Activated B cell treated with CpG ODN at 0.5 μM for 24 hours (primary cell): ENCODE measurements at regions not wholly inside any gene's neighbourhood (a gene's known extent, or its start where the extent isn't known, plus 50 kb on each side); places are given as distances from the start of the nearest gene placed in this dataset.

Experiments
- ATAC-seq: fragments of 200-7000 bp; cut with Tn5 transposase; one replicate; pipeline ENCODE4 v1.10.0; 2021; ENCODE audit warnings: low read depth, mild to moderate bottlenecking, moderate library complexity
- CTCF ChIA-PET: fragments of 350-600 bp; sonication (Branson Sonifier 250); formaldehyde crosslinking; loops from one replicate; lab custom pipeline; 2021; ENCODE audit warnings: antibody characterized with exemption; lab: Charles Lee
- POLR2A ChIA-PET: fragments of 350-600 bp; sonication (Branson Sonifier 250); formaldehyde crosslinking; loops from one replicate; lab custom pipeline; 2021; ENCODE audit warnings: antibody characterized with exemption; lab: Charles Lee
- DNase-seq: peaks from one replicate; pipeline ENCODE4 v3.0.0; 2022
- H3K27ac Mint-ChIP-seq: one replicate; pipeline ENCODE4 v1.8.0; 2020; ENCODE audit warnings: mixed read lengths
- H3K27me3 Mint-ChIP-seq: one replicate; pipeline ENCODE4 v1.8.0; 2021; ENCODE audit warnings: mixed read lengths
- H3K36me3 Mint-ChIP-seq: one replicate; pipeline ENCODE4 v1.8.0; 2021; ENCODE audit warnings: low read depth, mixed read lengths
- H3K4me1 Mint-ChIP-seq: one replicate; pipeline ENCODE4 v1.8.0; 2021; ENCODE audit warnings: mixed read lengths
- H3K4me3 Mint-ChIP-seq: one replicate; pipeline ENCODE4 v1.8.0; 2020; ENCODE audit warnings: mild to moderate bottlenecking, mixed read lengths
- H3K9me3 Mint-ChIP-seq: one replicate; pipeline ENCODE4 v1.8.0; 2020; ENCODE audit warnings: mixed read lengths
- intact Hi-C: fragments of 100-400 bp; cut with micrococcal nuclease; formaldehyde crosslinking; loops from one replicate; pipeline ENCODE4 v1.15.1; 2024
- TF ChIP-seq, protein P1 (sequence below): fragments of 200-600 bp; IDR thresholded peaks from one replicate; pipeline ENCODE4 v1.8.0; 2022; ENCODE audit warnings: antibody characterized with exemption, mild to moderate bottlenecking

DNA sequence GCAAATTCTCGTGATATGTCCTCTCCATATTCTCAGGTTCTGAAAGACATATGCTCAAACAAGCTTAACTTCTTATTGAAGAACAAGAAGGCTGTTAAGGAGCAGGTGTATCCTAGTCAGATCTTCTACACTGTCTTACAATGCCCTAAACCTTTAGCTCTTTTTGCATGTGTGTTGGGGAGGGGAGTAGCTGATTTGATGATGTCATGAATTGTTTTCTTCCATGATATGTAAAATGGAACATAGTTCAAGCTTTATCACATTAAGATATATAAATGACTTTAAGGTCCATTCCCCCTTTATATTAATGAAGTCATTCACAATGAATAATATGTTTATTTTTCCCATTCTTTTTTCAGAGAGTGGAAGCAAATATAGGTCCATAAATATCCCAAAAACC, 332.5 kb upstream of the FAM241A start:
- Mint-ChIP-seq H3K4me3 (no peak overlapping the region), H3K27me3 (no peaks in the 10 kb centered on the region), H3K9me3 (no peaks in the 10 kb centered on the region), H3K4me1 (no peaks in the 10 kb centered on the region), H3K27ac (no peak overlapping the region), H3K36me3 (no peaks in the 10 kb centered on the region)
- no peak for ATAC-seq
- TF ChIP-seq, protein P1, sequence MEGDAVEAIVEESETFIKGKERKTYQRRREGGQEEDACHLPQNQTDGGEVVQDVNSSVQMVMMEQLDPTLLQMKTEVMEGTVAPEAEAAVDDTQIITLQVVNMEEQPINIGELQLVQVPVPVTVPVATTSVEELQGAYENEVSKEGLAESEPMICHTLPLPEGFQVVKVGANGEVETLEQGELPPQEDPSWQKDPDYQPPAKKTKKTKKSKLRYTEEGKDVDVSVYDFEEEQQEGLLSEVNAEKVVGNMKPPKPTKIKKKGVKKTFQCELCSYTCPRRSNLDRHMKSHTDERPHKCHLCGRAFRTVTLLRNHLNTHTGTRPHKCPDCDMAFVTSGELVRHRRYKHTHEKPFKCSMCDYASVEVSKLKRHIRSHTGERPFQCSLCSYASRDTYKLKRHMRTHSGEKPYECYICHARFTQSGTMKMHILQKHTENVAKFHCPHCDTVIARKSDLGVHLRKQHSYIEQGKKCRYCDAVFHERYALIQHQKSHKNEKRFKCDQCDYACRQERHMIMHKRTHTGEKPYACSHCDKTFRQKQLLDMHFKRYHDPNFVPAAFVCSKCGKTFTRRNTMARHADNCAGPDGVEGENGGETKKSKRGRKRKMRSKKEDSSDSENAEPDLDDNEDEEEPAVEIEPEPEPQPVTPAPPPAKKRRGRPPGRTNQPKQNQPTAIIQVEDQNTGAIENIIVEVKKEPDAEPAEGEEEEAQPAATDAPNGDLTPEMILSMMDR: no peak
- intact Hi-C loops: no loop called here
- ChIA-PET POLR2A (no interaction called here), CTCF (no interaction called here)
- DNase-seq: no peak

DNA sequence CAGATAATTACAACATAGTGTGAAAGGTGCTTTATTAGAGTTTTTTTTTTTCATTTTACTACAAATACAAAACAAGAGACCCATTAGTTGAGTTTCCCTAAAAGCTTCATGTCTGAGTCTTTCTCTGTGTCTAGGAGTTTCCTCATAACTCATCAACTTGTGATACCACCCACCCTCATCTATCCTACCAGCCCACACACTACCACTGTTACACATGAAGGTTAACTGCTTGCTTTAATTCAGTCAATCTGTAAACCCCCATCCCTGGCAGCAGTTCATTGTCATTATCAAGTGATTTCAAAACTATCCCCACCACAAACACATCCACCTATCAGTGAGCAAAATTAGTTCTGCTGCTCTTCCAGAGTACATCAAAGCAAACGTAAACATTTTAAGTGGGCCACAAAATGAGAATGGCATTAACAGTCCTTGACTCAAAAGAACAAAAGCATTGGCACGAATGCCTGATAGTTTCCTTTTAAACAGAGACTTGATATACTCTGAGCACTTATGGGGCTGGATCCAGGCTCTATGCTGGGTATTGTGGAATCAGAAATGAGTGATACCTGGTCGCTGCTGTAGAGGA, 331.6 kb upstream of the FAM241A start:
- Mint-ChIP-seq H3K27ac (no peak overlapping the region), H3K36me3 (no peaks in the 10 kb centered on the region), H3K4me3 (no peak overlapping the region), H3K27me3 (no peaks in the 10 kb centered on the region), H3K4me1 (no peaks in the 10 kb centered on the region), H3K9me3 (no peaks in the 10 kb centered on the region)
- ChIA-PET POLR2A (no interaction called here), CTCF (no interaction called here)
- TF ChIP-seq, protein P1: no peak
- intact Hi-C loops: no loop called here
- ATAC-seq: no peak
- DNase-seq: no peak

DNA sequence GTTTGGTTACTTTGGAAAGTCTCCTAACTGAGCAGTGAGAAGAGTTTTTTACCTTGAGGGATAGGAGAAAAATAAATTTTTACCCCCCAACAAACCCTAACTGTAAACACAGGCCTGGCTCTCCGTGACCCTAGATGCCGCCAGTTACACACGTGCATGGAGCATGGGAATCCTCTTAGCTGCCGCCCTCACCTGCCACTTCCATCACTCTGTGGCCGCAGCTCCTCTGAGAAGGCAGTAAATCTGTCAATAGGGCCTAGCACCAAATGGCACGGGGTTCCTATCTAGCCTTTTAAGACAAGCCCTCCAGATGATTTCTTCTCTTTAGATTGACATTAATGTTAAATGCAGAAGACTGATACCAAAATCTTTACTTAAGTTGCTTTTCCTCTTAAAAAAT, 330.3 kb upstream of the FAM241A start:
- Mint-ChIP-seq H3K4me3 (no peak overlapping the region), H3K27me3 (no peaks in the 10 kb centered on the region), H3K4me1 (no peaks in the 10 kb centered on the region), H3K9me3 (peaks cover 2% of the 10 kb centered on the region), H3K27ac (no peak overlapping the region), H3K36me3 (no peaks in the 10 kb centered on the region)
- CTCF ChIA-PET: no interaction called here
- TF ChIP-seq, protein P1: no peak
- DNase-seq (no peak), ATAC-seq (no peak)
- POLR2A ChIA-PET: no interaction called here
- intact Hi-C loops: no loop called here

DNA sequence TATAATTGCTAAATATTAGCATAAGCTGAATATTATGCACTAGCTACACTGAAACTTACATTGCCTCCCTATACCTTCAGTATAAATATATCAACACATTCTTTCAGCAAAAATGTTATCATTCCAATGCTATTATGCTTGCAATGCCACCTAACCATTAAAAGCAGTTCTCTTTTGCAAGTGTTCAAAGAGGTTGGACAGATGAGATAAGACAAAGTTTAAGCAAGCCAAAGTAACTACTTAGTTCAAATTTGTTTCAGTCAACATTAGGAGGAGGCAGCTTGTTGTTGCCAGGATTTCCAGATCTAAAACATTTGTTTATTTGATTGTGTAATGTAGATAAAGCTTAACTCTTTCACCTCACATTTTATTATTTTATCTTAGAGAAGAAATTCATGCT, 323.9 kb upstream of the FAM241A start:
- ChIA-PET CTCF (no interaction called here), POLR2A (no interaction called here)
- H3K4me3 Mint-ChIP-seq: no peak overlapping the region
- H3K4me1 Mint-ChIP-seq: no peaks in the 10 kb centered on the region
- TF ChIP-seq, protein P1: no peak
- H3K27ac Mint-ChIP-seq: no peak overlapping the region
- peaks cover 4% of the 10 kb centered on the region for H3K9me3 Mint-ChIP-seq
- intact Hi-C loops: no loop called here
- ATAC-seq: no peak
- no peaks in the 10 kb centered on the region for H3K36me3 Mint-ChIP-seq
- H3K27me3 Mint-ChIP-seq: no peaks in the 10 kb centered on the region
- no peak for DNase-seq

DNA sequence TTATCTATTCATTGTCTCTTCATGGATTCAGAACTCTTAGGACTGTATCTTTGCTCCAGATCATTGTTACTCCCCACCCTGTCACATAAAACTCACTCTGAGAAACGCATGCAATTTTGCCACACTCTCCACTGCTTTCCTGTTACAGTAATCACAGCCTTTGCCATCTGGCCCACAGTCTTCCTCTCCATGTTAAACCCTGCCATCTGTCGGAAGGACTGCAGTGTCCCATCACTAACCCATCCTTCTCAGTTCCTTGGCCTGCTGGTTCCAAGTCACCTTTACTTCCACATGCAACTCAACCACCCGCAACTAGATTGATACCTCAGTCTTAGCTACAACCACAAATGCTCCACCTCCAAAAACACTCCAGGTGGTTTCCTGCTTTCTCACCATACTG, 308.7 kb upstream of the FAM241A start:
- H3K27me3 Mint-ChIP-seq: no peaks in the 10 kb centered on the region
- DNase-seq (no peak), ATAC-seq (no peak)
- POLR2A ChIA-PET: no interaction called here
- no peak overlapping the region for H3K27ac Mint-ChIP-seq
- H3K36me3 Mint-ChIP-seq: no peaks in the 10 kb centered on the region
- H3K4me3 Mint-ChIP-seq: no peak overlapping the region
- H3K4me1 Mint-ChIP-seq: no peaks in the 10 kb centered on the region
- CTCF ChIA-PET: no interaction called here
- H3K9me3 Mint-ChIP-seq: no peaks in the 10 kb centered on the region
- intact Hi-C loops: no loop called here
- TF ChIP-seq, protein P1: no peak
